ENCODE measurements at regions not wholly inside any gene's neighbourhood (a gene's known extent, or its start where the extent isn't known, plus 50 kb on each side); places are given as distances from the start of the nearest gene placed in this dataset.

DNA sequence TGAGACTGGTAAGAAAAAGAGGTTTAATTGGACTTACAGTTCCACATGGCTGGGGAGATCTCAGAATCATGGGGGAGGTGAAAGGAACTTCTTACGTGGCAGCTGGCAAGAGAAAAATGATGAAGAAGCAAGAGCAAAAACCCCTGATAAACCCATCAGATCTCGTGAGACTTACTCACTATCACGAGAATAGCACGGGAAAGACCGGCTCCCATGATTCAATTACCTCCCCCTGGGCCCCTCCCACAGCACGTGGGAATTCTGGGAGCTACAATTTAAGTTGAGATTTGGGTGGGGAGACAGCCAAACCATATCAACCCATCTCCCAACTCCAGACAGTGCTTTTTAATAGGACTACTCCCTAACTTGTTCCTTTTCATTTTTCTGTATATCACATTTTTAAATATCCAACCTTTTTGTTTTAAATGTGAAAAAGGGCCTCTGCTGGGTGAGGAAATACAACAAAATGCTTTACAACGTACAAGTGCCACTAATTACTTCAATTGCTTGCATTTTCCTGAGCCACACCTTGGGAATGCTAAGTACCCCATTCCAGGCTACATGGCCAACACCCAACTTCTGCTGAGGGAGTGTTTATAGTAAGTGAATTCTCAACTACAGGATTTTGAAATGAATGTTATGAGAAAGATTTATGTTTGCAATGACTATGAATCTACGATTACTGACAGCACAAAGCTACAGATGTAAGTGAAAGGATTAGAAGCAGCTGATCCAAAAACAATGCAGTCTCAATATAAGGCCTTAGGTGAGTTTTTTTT is 294.1 kb upstream of the CD180 start:
- no peak for DNase-seq

DNA sequence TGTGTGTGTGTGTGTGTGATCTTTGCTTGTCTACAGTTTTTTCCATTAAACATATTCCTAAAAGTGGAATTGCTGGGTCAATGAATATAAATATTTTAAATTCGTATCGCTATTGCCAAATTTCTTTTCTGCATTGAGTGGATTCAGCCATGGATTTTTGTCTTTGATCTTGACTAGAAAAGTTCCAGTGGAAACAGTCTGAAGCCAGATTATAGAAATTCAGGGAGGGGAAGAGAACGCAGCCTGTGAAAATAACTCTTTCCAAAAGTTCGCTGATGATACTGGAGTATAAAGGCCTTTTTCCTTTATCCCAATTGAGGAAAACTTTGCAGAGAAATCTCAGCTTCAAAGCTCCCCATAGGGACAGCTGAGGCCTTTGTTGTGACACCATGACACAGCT is 292.3 kb upstream of the CD180 start:
- no peak for DNase-seq

DNA sequence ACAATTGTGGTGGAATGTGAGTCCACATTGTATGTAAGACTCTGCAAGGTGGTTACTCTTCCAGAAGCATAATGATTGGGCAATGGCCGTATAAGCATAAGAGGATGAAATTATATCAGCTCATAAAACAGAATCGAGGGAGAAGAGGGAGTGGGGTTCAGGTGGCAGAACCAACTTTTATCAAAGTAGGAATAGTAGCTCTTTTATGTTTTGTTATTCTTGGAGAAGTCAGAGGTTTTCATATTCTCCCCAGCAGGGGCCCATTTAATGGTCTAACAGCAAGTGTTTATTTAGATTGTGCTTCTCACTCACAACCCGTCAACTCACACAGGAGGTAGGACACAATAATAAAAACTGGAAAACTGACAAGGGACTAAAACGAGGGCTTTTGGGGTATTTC is 291.3 kb upstream of the CD180 start:
- no peak for DNase-seq

DNA sequence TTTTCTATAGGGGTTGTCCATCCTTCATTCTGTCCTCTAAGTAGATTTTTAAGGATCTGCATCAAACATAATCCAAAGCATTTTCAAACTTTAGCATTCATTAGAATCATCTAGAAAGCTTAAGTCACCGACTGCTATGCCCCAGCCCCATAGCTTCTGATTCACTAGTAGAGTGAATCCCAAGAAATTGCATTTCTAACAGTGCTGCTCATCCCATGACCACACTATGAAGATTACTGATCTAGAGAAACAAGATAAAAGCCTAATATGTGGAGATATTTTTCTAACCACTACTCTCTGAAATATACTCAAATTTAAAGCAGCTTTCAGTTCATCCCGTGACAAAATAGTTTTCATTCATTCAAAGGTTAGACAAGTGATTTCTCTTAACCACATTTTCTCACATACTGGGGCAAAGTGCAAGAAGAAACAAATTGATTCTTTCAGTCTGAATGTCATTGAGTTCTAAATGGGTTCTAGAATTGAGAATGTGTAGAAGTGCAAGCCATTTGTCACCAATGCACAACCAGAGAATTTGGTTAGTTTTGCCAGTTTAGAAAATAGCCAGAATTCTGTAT is 286.9 kb upstream of the CD180 start:
- no peak for DNase-seq

DNA sequence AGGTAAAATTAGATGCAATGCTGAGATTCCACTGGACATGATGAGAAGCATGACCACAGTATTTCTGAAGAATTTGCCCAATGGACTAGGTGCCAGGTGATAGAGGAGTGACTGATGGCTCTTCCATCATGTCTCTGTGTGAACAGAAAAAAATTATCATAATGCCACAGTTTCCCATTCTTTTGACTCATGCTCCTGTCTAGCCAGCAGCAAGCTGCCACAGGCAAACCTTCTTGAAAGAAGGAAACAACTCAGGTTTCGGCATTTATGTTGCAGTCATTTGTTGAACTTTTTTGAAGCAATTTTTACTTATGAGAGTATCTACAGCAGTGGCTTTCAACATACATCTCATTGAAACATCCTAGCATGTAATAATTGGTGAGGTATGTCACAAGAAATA is 284.8 kb upstream of the CD180 start:
- no peak for DNase-seq

DNA sequence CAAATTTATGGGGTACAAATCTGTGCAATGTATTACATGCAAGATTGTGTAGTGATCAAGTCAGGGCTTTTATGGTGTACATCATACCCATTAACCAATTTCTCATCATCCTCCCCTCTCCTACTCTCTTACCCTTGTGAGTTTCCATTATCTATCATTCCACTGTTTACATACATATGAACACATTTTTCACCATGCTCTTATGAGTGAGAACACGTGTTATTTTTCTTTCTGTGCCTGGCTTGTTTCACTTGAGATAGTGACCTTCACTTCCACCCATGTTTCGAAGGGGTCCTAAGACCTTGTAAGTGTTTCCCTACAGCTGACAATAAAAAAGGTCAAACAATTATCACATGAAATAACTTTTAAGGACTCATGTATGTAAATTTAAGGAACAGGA is 281.7 kb upstream of the CD180 start:
- DNase-seq: no peak

DNA sequence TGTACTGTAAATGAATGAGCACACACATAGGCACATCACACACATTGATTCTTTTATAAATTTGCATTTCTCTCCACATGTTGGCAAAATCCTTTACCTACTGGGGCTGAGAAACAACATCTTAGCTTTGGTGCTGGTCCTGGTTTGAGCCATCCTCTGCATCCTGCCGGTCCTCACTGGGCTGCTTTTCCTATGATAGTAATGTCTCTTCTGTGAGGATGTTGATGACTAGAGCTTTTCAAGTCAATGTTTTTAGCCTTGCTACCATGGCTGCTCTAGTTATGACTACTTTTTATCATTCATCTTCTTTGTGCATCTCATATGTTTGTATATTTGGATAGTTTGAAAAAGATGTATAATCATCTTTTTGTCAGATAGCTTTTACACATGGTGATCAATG is 280.4 kb upstream of the CD180 start:
- DNase-seq: no peak

DNA sequence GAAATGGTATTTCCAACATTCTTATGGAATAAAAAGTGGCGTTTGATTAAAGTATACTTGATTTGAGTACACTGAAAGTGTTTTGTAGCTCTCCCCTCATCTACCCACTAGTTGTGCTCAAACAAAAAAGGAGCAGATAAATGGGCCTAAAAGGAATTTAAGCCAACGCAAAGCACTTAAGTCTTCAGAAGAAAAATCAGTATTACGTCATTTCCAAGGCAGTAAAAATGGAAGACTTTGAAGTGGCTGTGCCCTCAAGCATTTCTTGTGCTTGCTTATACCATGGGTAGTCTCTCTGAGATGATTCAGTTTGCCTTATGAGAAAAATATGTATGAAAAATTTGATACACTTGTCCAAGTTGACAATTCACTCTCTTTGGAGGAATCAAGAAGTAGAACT is 279.9 kb upstream of the CD180 start:
- no peak for DNase-seq

DNA sequence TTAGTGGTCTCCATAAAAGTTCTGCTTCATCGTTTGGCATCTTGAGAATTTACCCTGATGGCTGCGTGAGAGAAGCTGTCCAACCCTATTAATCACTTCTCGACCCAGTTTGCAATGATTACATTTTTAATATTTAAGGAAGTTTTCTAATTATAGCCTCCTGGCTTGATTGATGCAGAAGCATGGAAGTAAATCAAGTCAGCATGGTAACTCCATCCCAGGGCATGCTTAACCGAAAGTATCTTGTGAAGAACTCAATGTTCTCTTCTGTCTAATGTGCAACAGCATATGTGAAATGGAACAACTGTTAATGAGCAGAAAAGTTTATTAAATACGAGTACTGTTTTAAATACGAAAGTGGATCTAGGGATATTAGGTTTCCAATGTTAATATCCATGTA is 278.9 kb upstream of the CD180 start:
- DNase-seq: no peak

DNA sequence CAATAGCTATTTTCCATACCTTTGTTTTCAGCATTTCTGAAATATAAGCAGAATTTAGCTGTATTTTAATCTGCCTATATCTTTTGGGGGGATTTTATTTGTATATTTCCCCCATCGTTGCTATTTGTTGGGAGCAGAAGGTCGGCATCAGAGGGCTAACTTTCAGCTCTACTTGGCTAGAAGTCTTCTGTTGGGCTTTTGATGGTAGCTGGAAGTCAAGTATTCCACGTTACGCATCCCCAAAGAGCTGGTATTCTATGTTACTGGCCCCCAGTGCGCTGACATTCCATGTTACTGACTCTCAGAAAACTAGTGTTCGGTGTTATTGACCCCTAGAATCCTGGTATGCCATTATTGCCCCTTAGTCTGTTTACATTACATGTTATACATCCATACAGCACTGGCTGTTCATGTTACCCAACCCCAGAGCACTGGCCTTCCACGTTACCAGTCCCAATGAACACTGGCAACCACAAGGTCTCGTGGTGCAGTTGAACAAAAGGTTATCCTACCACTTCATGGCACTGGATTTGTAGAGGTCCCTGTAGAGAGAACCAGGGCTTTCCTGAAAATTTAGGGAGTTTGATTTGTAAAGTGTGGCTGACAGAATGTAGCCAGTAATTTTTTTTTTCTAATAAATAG is 278.1 kb upstream of the CD180 start:
- no peak for DNase-seq

DNA sequence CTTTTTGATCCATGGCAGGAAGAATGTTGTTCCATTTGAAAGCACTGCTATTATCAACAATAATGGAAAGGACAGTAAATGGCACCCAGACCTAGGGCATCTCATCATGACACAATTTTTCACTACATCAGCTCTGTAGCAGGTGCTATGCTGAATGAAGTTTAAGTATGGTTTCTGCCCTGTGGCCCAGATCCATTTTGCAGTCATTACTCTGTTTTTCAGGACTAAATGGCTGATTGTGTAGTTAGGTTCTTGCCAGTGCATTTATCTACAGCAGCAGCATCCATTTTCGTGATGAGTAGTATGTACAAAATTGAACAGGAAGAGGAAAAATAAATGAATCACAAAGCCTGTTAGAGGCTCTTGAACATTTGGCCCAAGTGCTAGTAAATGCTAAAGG is 270.5 kb upstream of the CD180 start:
- no peak for DNase-seq

DNA sequence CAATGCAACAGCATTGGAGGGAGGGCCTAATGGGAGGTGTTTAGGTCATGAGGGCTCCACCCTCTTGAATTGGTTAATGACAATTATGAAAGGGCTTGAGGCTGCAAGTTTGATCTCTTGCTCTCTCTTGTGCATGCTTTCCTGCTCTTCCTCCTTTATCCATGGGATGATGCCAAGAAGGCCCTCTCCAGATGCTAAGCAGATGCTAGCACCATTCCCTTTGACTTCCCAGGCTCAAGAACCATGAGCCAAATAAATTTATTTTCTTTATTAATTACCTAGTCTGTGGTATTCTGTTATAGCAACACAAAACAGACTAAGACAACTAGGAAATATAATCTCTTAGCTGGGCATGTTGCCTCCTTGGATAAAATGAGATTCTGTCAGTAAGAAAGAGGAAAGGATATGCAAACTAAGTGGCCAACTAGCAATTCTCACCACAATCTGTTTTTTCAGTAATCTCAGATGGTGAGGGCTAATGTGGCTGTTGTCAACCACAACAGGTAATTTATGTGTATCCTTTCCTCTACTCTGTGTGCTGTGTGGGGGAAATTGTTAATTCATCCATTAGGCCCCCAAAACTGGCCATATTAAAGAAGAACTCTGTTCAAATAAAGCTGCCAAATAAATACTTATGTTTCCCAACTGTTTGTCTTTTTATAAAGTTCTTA is 269.1 kb upstream of the CD180 start:
- no peak for DNase-seq

DNA sequence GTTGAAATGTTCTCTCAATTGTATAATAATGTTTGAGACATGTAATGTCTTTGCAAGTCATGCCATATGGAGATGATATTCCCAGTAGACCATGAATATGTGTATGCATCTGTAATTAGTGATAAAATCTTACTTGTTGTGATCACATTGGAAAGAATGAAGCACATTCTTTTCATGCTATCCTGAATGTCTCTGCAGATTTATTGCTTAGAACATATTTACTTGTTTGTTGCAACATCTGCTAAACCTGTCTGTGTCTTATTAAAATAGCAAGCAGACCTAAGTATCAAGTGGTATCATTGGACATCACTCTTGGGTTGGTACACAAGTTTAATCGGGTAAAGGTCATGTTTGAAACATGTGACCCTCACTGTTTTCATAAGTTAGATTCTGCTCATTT is 265.5 kb upstream of the CD180 start:
- no peak for DNase-seq

DNA sequence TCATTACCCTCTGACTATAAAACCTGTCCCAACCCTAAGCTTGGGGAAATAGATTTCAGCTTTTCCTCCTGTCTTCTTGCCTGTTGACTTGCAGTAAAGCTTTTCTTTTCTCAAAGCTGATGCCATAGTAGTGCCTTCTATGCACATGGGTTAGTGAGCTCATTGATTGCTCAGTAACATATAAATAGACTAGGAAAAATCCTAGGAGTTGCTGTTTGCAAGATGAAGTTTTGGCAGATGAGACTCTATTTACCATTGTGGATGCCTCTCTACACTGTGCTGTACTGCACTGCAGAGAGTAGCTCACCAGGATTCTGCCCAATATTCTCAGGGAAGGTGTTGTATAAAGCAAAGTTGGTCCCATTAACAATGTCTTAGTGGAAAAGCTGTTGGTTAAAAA is 262.7 kb upstream of the CD180 start:
- DNase-seq: no peak

DNA sequence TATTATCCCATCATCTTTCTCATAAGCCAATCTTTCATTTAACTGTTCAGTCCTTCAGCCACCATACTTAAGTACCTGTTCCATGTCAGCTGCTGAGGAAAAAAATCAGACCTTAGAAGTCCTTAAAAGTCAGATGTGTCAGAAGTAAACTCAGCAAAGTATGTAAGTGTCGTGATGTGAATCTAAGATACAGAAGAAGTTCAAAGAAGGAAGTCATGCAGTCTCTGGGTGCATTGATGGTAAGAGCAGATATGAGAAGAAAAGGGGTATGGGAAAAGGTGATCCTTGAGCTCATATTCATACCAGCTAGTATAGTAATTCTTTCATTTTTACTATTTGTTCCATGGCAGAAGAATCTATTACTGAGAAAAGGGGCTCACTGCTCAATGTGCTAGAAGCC is 259.4 kb upstream of the CD180 start:
- no peak for DNase-seq

DNA sequence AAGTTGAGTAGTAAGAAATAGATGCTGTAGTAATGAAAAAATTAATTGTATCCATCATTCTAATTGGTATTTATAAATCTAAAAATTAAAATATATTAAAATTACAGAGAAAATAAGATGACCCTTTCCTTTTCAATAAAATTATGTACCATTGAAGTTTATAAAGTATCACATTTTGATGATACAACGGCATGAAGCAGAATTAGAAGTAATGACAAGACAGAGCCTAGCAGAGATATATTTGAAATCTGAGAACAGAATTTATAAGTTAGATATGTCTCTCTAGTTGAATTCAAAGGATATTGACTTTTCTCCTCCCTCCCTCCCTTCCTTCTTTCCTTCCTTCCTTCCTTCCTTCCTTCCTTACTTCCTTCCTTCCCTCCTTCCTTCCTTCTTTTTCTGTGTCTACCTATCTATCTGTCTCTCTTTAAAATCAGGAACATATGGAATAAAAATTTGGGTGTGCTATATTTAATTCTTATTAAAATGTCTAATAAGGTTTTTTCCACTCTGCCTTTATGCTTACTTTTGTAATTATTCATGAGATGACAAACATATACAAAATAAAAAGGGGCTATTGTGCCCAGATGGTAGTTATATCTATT is 258.5 kb upstream of the CD180 start:
- DNase-seq: no peak

DNA sequence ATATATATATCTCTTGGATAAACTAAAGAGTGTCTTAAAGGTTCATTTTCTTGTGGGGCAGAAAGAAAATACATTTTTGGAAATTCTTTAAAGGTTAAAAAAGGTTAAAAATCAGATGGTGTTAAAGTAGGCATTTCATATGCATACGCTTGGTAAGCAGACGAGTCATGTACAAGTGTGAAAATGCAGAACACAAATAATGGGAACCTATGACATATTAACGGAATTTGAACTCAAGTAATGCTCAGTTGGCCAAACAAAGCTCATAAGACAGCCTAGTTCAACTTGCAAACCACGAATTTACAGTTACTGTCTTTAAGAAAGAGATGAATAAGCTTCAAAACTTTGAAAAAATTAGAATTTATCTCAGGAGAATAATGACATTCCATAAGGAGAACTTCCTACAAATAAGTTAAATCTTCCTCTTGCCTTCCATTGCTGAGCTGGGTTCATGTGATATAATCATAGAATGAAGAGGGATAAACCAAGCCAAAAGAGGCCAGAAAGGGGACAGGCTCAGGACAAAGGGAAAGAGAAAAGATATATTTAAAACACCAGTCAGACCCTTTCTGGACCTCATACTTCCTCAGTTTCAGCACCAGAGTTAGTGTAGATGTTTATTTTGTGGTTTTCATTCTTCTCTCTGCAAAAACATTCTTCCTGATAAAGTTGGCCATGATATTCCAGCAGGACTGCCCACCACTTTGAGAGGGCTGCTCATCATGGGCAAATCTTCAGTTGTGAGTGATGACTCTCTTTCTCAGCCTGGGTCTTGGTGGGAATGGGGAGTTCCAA is 256.7 kb upstream of the CD180 start:
- DNase-seq: no peak

DNA sequence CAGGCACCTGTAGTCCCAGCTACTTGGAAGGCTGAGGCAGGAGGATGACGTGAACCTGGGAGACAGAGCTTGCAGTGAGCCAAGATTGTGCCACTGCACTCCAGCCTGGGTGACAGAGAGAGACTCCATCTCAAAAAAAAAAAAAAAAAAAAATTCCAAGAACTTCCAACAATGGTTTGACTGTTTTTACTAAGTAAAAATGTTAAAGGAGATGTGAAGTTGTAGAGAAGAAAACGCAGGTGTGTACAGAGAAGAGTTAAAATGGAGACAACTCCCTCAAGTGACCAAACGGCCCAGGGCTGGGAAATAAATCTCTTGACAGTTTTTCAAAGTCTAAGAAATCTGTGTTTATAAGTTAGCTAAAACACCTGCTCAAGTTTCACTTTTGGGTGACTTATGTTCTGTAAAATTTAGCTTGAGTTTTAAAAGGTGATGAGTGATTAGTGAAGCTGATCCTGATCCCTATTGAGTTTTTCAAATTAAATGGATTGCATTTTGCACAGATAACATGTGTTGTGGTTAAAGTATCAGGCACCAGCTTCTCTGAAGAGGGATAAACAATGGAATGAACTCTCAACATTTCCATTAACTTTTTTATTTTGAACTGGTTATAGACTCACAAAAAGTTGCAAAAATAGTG is 255.2 kb upstream of the CD180 start:
- DNase-seq: no peak

DNA sequence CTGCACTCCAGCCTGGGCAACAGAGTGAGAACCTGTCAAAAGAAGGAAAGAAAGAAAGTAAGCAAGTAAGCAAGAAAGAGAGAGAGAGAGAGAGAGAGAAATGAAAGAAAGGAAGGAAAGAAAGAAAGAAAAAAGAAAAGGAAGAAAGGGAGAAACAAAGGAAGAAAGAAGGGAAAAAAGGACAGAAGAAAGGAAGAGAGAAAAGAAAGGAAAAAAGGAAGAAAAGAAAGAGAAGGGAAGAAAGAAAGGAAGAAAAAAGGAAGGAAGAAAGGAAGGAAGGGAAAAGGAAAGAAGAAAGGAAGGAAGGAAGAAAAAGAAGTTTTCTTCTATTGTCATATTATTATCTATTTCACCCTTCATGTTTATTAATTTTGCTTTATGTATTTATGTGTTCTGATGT is 251.1 kb upstream of the CD180 start:
- no peak for DNase-seq

DNA sequence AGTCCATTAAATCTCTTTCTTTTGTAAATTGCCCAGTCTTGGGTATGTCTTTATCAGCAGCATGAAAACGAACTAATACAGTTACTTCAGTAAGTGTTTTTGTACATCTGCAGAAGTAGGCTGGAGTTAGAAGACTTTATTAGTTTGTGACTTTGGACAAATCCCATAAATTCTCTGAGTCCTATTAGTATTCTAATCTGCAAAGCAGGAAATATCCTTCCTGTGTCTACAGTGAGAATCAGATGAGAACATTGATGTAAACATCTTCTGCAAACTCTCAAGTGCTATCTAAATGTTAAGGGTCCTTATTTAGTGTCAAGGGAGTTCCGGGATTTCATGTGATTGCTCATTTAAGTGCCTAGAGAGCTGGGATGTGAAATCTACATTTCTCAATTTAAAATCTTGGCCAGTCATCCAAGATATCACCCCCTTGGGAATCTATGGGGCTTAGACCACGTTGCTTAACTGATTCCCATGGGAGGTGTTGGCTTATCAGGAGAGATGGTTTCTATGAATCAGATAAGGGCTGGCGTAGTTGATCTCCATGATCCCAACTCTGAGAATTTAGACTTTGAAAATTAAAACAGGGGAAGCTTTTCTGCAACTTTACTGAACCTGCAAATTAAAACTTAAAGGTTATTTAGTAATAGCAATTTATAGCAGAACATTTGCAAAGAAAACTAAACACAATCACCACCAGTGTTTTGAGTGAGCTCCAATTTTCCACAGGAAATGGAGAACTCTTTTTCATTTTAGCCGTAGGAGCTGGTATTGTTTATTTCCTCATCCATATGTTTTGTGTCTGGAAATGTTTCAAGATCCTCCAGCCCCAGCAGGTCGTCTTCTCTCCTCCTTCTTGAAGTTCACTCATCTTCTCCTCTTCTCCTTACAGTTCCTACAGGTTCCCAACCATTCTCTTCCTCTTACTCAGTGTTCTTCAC is 241.6 kb upstream of the CD180 start:
- no peak for DNase-seq

DNA sequence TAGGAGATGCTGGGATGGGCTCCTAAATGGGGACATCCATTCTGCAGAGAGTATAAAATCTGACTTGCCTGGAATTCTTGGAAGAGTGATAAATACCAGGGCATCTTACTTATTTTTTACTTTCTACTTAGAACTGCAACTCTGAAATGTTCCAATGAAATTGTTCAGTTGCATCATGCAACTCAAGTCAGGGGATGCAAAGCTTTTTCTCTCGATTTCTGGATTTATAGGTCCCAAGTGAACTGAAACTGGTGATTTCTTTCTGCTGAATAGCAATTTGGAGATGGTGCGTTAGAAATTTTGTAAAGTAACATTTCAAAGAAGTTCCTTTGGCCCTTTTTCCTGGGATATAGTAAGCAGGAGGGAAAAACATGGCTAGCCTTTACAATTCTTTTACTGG is 238.4 kb upstream of the CD180 start:
- DNase-seq: no peak
